H1 (cell line): ENCODE measurements at regions not wholly inside any gene's neighbourhood (a gene's known extent, or its start where the extent isn't known, plus 50 kb on each side); places are given as distances from the start of the nearest gene placed in this dataset.

Experiments
- CHD7 ChIP-seq: fragments of 300-600 bp; sonication (generic); IDR thresholded peaks from 2 replicates; pipeline ENCODE4 v1.7.1; 2012; ENCODE audit warnings: low read length, moderate library complexity, mild to moderate bottlenecking, inconsistent platforms; ENCODE audit not compliant: insufficient replicate concordance

- TF ChIP-seq CHD7: no peak
Observed at GRCh38 chr17:63078707-63079106, 112.7 kb downstream of the TANC2 start (continued).
